Left renal cortex interstitium (tissue), 4 donors: ENCODE measurements at regions not wholly inside any gene's neighbourhood (a gene's known extent, or its start where the extent isn't known, plus 50 kb on each side); places are given as distances from the start of the nearest gene placed in this dataset.
A peak's percentile ranks its signal among the peaks of the same experiment; 100 is the strongest.

Source experiments
- DNase-seq, 4 donors: peaks; one replicate each; pipeline ENCODE4 v3.0.0-alpha.2; 2013; ENCODE audit warnings: low read depth in 4 of 4, low spot score in 2 of 4, missing footprints in 1 of 4

- DNase-seq, result no peak
Observed at GRCh38 chr9:81741103-81741502, 51.8 kb upstream of the TLE1 start.

GRCh38 chr9:81748091-81748490 is 58.7 kb upstream of the TLE1 start:
- no peak for DNase-seq

- no peak for DNase-seq
Observed at GRCh38 chr9:81753436-81753835, 64.1 kb upstream of the TLE1 start.

- DNase-seq, result no peak
Observed at GRCh38 chr9:81754245-81754644, 64.9 kb upstream of the TLE1 start.

GRCh38 chr9:81755721-81756120 is 66.4 kb upstream of the TLE1 start:
- no peak for DNase-seq

GRCh38 chr9:81756561-81756960 is 67.2 kb upstream of the TLE1 start:
- no peak for DNase-seq

GRCh38 chr9:81758123-81758797 is 68.9 kb upstream of the TLE1 start:
- no peak for DNase-seq

GRCh38 chr9:81759680-81760215 is 70.4 kb upstream of the TLE1 start:
- DNase-seq, result no peak

GRCh38 chr9:81767921-81768320 is 78.6 kb upstream of the TLE1 start:
- no peak for DNase-seq

- no peak for DNase-seq
Observed at GRCh38 chr9:81771571-81771970, 82.2 kb upstream of the TLE1 start.

- no peak for DNase-seq
Observed at GRCh38 chr9:81772144-81772543, 82.8 kb upstream of the TLE1 start.

- no peak for DNase-seq
Observed at GRCh38 chr9:81776390-81776789, 87.0 kb upstream of the TLE1 start.

GRCh38 chr9:81776834-81777233 is 87.5 kb upstream of the TLE1 start:
- no peak for DNase-seq

- DNase-seq, result peak in 2 of 4 donors; percentile 15 to 19
Observed at GRCh38 chr9:81777482-81777881, 88.1 kb upstream of the TLE1 start.

GRCh38 chr9:81782313-81782995 is 93.1 kb upstream of the TLE1 start:
- DNase-seq, result no peak

GRCh38 chr9:81787747-81788632 is 98.6 kb upstream of the TLE1 start:
- no peak for DNase-seq

GRCh38 chr9:81789721-81790120 is 100.4 kb upstream of the TLE1 start:
- DNase-seq, result no peak

- DNase-seq, result no peak
Observed at GRCh38 chr9:81790166-81790565, 100.8 kb upstream of the TLE1 start.

- no peak for DNase-seq
Observed at GRCh38 chr9:81791076-81791475, 101.7 kb upstream of the TLE1 start.

GRCh38 chr9:81798606-81799005 is 109.3 kb upstream of the TLE1 start:
- no peak for DNase-seq

GRCh38 chr9:81801190-81801589 is 111.8 kb upstream of the TLE1 start:
- DNase-seq, result no peak
